ENCODE measurements at regions not wholly inside any gene's neighbourhood (a gene's known extent, or its start where the extent isn't known, plus 50 kb on each side); places are given as distances from the start of the nearest gene placed in this dataset.
"Not testable (repeated sequence)": the region's sequence is repeated elsewhere in the genome, so short reads cannot be mapped to it uniquely, and the experiment has no call there.

GRCh38 chr7:82674268-82674667 is 230.7 kb upstream of the CACNA2D1 start:
- no peak overlapping the region for H3K27ac ChIP-seq (ENCODE audit: low read depth, low read length)
- H3K9me3 ChIP-seq (ENCODE audit: control insufficient read depth in 2 of 3, low read length in 3 of 3): no peaks in the 10 kb centered on the region
- Mint-ChIP-seq H3K27ac (no peak overlapping the region), H3K36me3 (peaks cover 0 to 5% (median 0%) of the 10 kb centered on the region in 5 donors), H3K4me1 (peaks cover 5 to 27% (median 17%) of the 10 kb centered on the region in 7 donors), H3K4me3 (no peak overlapping the region), H3K9me3 (peaks cover 0 to 10% (median 0%) of the 10 kb centered on the region in 11 donors), H3K27me3 (peaks cover 0 to 4% (median 0%) of the 10 kb centered on the region in 5 donors)
- DNase-seq (no peak), ATAC-seq (no peak)
- CTCF ChIA-PET: no interaction called here
- H3K4me1 ChIP-seq (ENCODE audit: control insufficient read depth in 2 of 2, insufficient read depth in 2 of 2, low read length in 2 of 2): peaks cover 0 to 16% of the 10 kb centered on the region in 2 donors
- H3K36me3 ChIP-seq (ENCODE audit: control insufficient read depth in 2 of 3, insufficient read depth in 3 of 3, low read length in 3 of 3): no peaks in the 10 kb centered on the region
- no peaks in the 10 kb centered on the region for H3K27me3 ChIP-seq (ENCODE audit: control insufficient read depth in 2 of 2, insufficient read depth in 2 of 2, low read length in 2 of 2)
- POLR2A ChIA-PET: no interaction called here
- intact Hi-C loops (cut with micrococcal nuclease): no loop called here
- no peak overlapping the region for H3K4me3 ChIP-seq (ENCODE audit: low read length)

GRCh38 chr7:82672078-82672477 is 228.5 kb upstream of the CACNA2D1 start:
- ATAC-seq (no peak), DNase-seq (no peak)
- Mint-ChIP-seq H3K4me1 (peaks cover 0 to 9% (median 5%) of the 10 kb centered on the region in 7 donors), H3K36me3 (no peaks in the 10 kb centered on the region), H3K27me3 (peaks cover 0 to 4% (median 0%) of the 10 kb centered on the region in 5 donors), H3K9me3 (peaks cover 0 to 7% (median 0%) of the 10 kb centered on the region in 11 donors), H3K4me3 (no peak overlapping the region), H3K27ac (no peak overlapping the region)
- Histone ChIP-seq H3K27ac (ENCODE audit: low read depth, low read length) (no peak overlapping the region), H3K27me3 (ENCODE audit: control insufficient read depth in 2 of 2, insufficient read depth in 2 of 2, low read length in 2 of 2) (no peaks in the 10 kb centered on the region), H3K36me3 (ENCODE audit: control insufficient read depth in 2 of 3, insufficient read depth in 3 of 3, low read length in 3 of 3) (no peaks in the 10 kb centered on the region), H3K9me3 (ENCODE audit: control insufficient read depth in 2 of 3, low read length in 3 of 3) (no peaks in the 10 kb centered on the region), H3K4me1 (ENCODE audit: control insufficient read depth in 2 of 2, insufficient read depth in 2 of 2, low read length in 2 of 2) (peaks cover 0 to 5% of the 10 kb centered on the region in 2 donors), H3K4me3 (ENCODE audit: low read length) (no peak overlapping the region)
- ChIA-PET POLR2A (no interaction called here), CTCF (no interaction called here)
- intact Hi-C loops (cut with micrococcal nuclease): no loop called here

- ChIA-PET POLR2A (no interaction called here), CTCF (no interaction called here)
- Histone ChIP-seq H3K27ac (ENCODE audit: low read depth, low read length) (no peak overlapping the region), H3K27me3 (ENCODE audit: control insufficient read depth in 2 of 2, insufficient read depth in 2 of 2, low read length in 2 of 2) (no peaks in the 10 kb centered on the region), H3K4me1 (ENCODE audit: control insufficient read depth in 2 of 2, insufficient read depth in 2 of 2, low read length in 2 of 2) (no peaks in the 10 kb centered on the region), H3K4me3 (ENCODE audit: low read length) (no peak overlapping the region), H3K9me3 (ENCODE audit: control insufficient read depth in 2 of 3, low read length in 3 of 3) (no peaks in the 10 kb centered on the region), H3K36me3 (ENCODE audit: control insufficient read depth in 2 of 3, insufficient read depth in 3 of 3, low read length in 3 of 3) (no peaks in the 10 kb centered on the region)
- no peak for ATAC-seq
- peaks cover 0 to 6% (median 0%) of the 10 kb centered on the region in 11 donors for H3K9me3 Mint-ChIP-seq
- H3K4me3 Mint-ChIP-seq: no peak overlapping the region
- H3K27me3 Mint-ChIP-seq: peaks cover 0 to 4% (median 0%) of the 10 kb centered on the region in 5 donors
- intact Hi-C loops (cut with micrococcal nuclease): no loop called here
- no peak overlapping the region for H3K27ac Mint-ChIP-seq
- H3K4me1 Mint-ChIP-seq: no peaks in the 10 kb centered on the region
- H3K36me3 Mint-ChIP-seq: no peaks in the 10 kb centered on the region
- DNase-seq: no peak
These were observed 225.6 kb upstream of the CACNA2D1 start for GRCh38 chr7:82669141-82669540.

GRCh38 chr7:82668676-82669075 is 225.1 kb upstream of the CACNA2D1 start:
- no peak for ATAC-seq
- Mint-ChIP-seq H3K27me3 (peaks cover 0 to 4% (median 0%) of the 10 kb centered on the region in 5 donors), H3K9me3 (peaks cover 0 to 6% (median 0%) of the 10 kb centered on the region in 11 donors), H3K4me1 (no peaks in the 10 kb centered on the region), H3K27ac (no peak overlapping the region), H3K36me3 (no peaks in the 10 kb centered on the region), H3K4me3 (no peak overlapping the region)
- no peaks in the 10 kb centered on the region for H3K9me3 ChIP-seq (ENCODE audit: control insufficient read depth in 2 of 3, low read length in 3 of 3)
- no peaks in the 10 kb centered on the region for H3K4me1 ChIP-seq (ENCODE audit: control insufficient read depth in 2 of 2, insufficient read depth in 2 of 2, low read length in 2 of 2)
- ChIA-PET POLR2A (interaction anchor here (0.6 kb wide), 1 partner anchor 36 kb away, joined by 3 read pairs; no protein-coding TSS in a partner anchor), CTCF (no interaction called here)
- intact Hi-C loops (cut with micrococcal nuclease): no loop called here
- no peak overlapping the region for H3K27ac ChIP-seq (ENCODE audit: low read depth, low read length)
- no peaks in the 10 kb centered on the region for H3K36me3 ChIP-seq (ENCODE audit: control insufficient read depth in 2 of 3, insufficient read depth in 3 of 3, low read length in 3 of 3)
- H3K4me3 ChIP-seq (ENCODE audit: low read length): no peak overlapping the region
- no peak for DNase-seq
- H3K27me3 ChIP-seq (ENCODE audit: control insufficient read depth in 2 of 2, insufficient read depth in 2 of 2, low read length in 2 of 2): no peaks in the 10 kb centered on the region

- no peaks in the 10 kb centered on the region for H3K36me3 ChIP-seq (ENCODE audit: control insufficient read depth in 2 of 3, insufficient read depth in 3 of 3, low read length in 3 of 3)
- no peak overlapping the region for H3K27ac ChIP-seq (ENCODE audit: low read depth, low read length)
- Mint-ChIP-seq H3K36me3 (no peaks in the 10 kb centered on the region), H3K27ac (no peak overlapping the region), H3K9me3 (peaks cover 0 to 6% (median 0%) of the 10 kb centered on the region in 11 donors), H3K4me3 (no peak overlapping the region), H3K27me3 (peaks cover 0 to 4% (median 0%) of the 10 kb centered on the region in 5 donors), H3K4me1 (no peaks in the 10 kb centered on the region)
- no peak overlapping the region for H3K4me3 ChIP-seq (ENCODE audit: low read length)
- H3K27me3 ChIP-seq (ENCODE audit: control insufficient read depth in 2 of 2, insufficient read depth in 2 of 2, low read length in 2 of 2): no peaks in the 10 kb centered on the region
- ATAC-seq (no peak), DNase-seq (no peak)
- H3K4me1 ChIP-seq (ENCODE audit: control insufficient read depth in 2 of 2, insufficient read depth in 2 of 2, low read length in 2 of 2): no peaks in the 10 kb centered on the region
- POLR2A ChIA-PET: no interaction called here
- no peaks in the 10 kb centered on the region for H3K9me3 ChIP-seq (ENCODE audit: control insufficient read depth in 2 of 3, low read length in 3 of 3)
- intact Hi-C loops (cut with micrococcal nuclease): no loop called here
- CTCF ChIA-PET: no interaction called here
These were observed 222.5 kb upstream of the CACNA2D1 start for GRCh38 chr7:82665966-82666507.

GRCh38 chr7:82655965-82656364 is 212.4 kb upstream of the CACNA2D1 start:
- Histone ChIP-seq H3K4me1 (ENCODE audit: control insufficient read depth in 2 of 2, insufficient read depth in 2 of 2, low read length in 2 of 2) (no peaks in the 10 kb centered on the region), H3K36me3 (ENCODE audit: control insufficient read depth in 2 of 3, insufficient read depth in 3 of 3, low read length in 3 of 3) (no peaks in the 10 kb centered on the region), H3K27ac (ENCODE audit: low read depth, low read length) (no peak overlapping the region), H3K9me3 (ENCODE audit: control insufficient read depth in 2 of 3, low read length in 3 of 3) (no peaks in the 10 kb centered on the region), H3K27me3 (ENCODE audit: control insufficient read depth in 2 of 2, insufficient read depth in 2 of 2, low read length in 2 of 2) (no peaks in the 10 kb centered on the region), H3K4me3 (ENCODE audit: low read length) (no peak overlapping the region)
- peaks cover 0 to 6% (median 0%) of the 10 kb centered on the region in 7 donors for H3K4me1 Mint-ChIP-seq
- H3K36me3 Mint-ChIP-seq: peaks cover 0 to 9% (median 0%) of the 10 kb centered on the region in 5 donors
- H3K27ac Mint-ChIP-seq: no peak overlapping the region
- ChIA-PET CTCF (no interaction called here), POLR2A (no interaction called here)
- no peak for DNase-seq
- no peak overlapping the region for H3K4me3 Mint-ChIP-seq
- peaks cover 2 to 42% (median 9%) of the 10 kb centered on the region in 11 donors for H3K9me3 Mint-ChIP-seq
- no peaks in the 10 kb centered on the region for H3K27me3 Mint-ChIP-seq
- no peak for ATAC-seq
- intact Hi-C loops (cut with micrococcal nuclease): no loop called here

- H3K36me3 ChIP-seq (ENCODE audit: control insufficient read depth in 2 of 3, insufficient read depth in 3 of 3, low read length in 3 of 3); H3K4me1 ChIP-seq (ENCODE audit: control insufficient read depth in 2 of 2, insufficient read depth in 2 of 2, low read length in 2 of 2); POLR2A ChIA-PET; H3K4me1 Mint-ChIP-seq; H3K27ac Mint-ChIP-seq; H3K4me3 ChIP-seq (ENCODE audit: low read length); CTCF ChIA-PET; DNase-seq; H3K36me3 Mint-ChIP-seq; H3K27ac ChIP-seq (ENCODE audit: low read depth, low read length); H3K4me3 Mint-ChIP-seq; H3K27me3 ChIP-seq (ENCODE audit: control insufficient read depth in 2 of 2, insufficient read depth in 2 of 2, low read length in 2 of 2); ATAC-seq; H3K27me3 Mint-ChIP-seq; H3K9me3 ChIP-seq (ENCODE audit: control insufficient read depth in 2 of 3, low read length in 3 of 3); intact Hi-C loops (cut with micrococcal nuclease): not testable (repeated sequence)
- H3K9me3 Mint-ChIP-seq: peaks cover 0 to 32% (median 7%) of the 10 kb centered on the region in 11 donors
These were observed 206.5 kb upstream of the CACNA2D1 start for GRCh38 chr7:82650095-82650494.
